Hippocampal formation (tissue), 2 donors: ENCODE measurements at regions not wholly inside any gene's neighbourhood (a gene's known extent, or its start where the extent isn't known, plus 50 kb on each side); places are given as distances from the start of the nearest gene placed in this dataset.

ENCODE experiments used
- DNase-seq, 2 donors: peaks; one replicate each; lab custom pipeline; 2025; lab: John Stamatoyannopoulos, UW

DNA sequence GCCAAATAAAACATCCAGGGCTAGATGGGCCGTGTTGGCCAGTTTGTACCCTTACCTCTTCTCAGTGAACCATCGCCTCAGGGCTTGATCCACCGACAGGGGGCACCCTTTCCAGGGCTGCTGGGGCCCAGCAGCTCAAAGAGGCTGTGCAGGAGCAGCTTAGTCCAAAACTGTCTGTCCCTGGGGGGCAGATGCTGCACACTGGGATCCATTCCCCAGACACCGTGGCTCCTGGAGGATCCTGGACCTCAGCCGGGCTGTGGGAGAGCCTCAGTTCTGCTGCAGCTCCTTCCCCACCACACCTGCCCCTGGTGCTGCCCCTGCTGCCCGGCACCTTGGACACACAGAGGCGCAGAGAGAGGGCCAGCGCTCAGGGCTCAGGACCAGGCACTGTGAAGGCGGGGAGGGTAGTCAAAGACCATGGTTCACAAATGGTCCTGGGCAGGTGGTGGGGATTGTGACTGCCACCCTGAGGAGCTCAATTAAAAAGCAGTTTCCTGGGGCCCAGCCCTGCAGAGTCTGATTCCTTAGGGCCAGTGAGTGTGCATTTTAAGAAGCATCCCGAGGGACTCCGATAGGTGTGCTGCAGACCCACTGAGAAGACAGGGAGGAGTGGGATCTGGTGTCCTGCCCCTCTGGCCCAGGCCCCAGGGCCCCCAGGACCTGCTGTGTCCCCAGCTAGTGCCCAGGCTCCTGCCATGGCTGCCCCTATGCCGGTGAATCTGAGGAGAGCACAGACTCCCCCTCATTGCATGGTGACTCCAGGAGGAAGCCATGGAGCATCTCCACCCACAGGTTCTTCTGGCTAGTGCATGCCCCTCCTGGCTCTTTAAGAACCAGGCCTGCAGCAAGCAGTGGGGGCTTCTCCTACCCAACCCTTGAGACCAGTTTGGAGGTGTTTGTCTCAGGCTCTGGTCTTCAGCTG, 86.5 kb upstream of the PRR20G start:
- DNase-seq = no peak

DNA sequence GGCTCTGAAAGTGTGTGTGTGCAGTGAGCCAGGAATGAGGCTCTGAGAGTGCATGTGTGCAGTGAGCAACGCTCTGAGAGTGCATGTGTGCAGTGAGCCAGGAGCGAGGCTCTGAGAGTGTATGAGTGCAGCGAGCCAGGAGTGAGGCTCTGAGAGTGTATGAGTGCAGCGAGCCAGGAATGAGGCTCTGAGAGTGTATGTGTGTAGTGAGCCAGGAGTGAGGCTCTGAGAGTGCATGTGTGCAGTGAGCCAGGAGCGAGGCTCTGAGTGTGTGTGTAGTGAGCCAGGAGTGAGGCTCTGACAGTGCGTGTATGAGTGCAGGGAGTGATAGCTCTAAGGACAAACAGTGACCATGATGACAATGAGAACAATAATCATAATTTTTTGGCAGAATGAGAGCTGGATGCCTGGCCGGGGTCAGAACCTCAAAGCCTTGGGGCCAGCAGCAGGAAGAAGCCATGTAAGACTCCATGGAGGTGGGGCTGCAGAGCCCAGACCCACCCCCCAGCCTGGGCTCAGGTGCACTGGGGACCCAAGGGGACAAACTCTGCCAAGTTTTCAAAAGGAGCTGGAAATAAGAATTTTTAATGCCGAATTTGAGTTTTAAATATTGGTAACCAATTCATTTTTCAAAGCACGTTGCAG, 85.7 kb upstream of the PRR20G start:
- DNase-seq = no peak

DNA sequence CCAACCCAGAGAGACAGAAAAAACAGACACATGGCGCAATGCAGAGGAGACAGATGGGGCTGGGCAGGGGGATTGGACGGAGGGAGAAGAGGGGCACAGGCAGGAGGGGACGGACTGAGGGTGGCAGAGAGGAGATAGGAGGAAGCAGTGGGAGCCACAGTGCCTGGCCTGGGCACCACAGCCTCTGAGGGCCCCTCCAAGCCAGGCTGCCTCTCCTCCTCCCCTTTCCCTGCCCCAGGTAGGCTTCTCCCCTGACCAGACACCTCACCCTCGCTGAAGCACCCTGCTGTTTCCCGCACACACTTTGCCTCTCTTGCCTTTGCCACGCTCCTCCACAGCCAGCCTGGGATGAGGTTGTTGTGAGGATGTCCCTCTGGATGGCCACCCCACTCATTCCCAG, 84.0 kb upstream of the PRR20G start:
- DNase-seq = no peak

- no peak for DNase-seq
Measured at GRCh38 chr3:127371334-127371733, 83.5 kb upstream of the PRR20G start.

- DNase-seq = no peak
Measured at GRCh38 chr3:127370906-127371305, 83.1 kb upstream of the PRR20G start.

DNA sequence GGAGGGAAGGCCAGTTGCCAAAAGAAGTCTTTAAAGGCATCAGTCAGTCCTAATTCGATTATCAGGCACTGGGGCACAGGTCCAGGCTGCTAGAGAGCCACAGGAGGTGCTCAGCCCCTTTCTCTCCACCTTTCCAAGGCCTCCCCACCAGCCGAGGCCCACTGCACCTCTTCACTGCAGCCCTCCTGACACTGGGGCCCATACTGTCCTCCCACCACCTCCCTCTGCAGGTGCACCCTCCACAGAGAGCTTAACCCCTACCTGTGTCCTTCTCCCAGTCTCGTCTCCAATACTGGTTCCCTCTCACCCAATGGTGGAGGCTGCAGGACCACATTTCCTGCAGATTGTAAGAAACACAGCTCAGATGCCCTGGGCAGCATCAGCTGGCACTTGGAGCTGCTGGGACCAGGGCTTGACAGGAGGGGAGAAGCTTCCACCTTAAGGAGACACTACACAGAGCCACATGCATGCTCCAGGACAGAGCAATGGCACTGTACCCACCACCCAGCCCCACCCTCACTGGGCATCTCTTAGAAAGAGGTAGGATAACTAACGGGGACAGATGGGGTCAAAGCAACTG, 81.6 kb upstream of the PRR20G start:
- DNase-seq = no peak

DNA sequence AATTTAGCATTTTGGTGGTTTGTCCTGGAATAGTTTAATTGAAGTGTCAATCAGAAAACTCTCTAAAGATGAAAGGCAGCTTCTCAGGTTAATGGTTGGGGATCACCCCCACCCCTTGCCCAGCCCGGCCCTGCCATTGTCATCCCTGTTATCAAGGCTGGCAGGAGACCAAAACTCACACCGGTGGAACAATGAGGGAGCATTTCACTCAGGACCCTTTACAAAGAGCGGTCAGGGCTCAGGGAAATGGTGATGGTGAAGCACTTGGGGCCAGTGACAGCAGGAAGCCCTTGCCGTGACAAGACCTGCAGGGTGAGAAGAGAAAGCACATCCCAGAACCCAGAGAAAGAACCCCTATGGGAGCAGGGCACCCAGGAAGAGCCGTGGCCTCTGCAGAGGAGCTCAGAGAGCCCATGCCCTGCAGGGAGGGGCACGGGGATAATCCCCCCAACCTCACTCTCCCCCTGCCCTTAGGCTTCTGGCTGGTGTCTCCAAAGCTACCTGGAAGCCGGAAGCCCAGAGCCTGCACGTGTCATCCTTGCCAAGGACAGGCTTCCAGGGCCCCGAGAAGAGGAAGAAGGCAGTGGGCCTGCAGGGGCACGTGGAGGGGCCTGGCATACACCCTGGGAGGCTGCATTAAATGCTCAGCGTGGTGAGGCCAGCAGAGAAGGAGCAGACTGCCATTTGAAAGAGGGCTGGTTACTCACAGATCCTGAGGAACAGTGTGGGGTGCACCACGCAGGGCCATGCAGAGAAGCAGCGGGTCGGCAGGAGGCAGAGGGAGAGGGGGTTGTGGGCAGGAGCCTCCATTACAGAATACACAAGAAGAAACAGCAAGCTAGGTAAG, 80.6 kb upstream of the PRR20G start:
- DNase-seq = no peak

DNA sequence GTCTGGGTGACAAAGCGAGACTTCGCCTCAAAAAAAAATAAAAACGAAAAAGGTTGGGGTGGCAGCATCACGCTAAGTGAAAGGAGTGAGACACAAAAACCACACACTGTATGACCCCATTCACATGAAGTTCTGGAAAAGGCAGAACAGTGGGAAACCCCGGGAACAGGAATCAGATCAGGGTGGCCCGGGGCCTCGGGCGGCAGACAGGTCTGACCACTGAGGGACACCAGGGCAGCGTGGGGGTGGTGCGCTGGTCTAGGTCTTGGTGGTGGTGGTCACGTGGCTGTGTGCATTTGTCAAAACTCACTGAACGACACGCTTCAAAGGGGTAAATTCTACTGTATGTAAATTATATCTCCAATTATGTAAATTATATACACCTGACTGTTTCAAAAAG, 79.7 kb upstream of the PRR20G start:
- no peak for DNase-seq

DNA sequence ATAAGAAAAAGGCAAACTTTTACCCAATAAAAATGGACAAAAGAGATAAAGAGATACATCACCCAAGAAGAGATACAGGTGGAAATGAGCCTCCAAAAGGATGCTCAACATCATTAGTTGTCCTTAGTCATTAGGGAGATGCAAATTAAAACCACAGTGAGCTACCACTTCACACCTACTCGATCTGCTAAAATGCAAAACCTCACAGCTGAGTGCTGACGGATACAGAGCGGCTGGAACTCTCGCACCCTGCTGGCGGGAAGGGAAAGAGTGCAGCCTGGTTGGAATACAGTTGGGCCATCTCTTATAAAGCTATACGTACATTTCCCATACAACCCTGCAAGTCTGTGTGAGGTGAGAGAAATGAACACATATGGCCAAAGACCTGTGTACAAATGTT, 78.5 kb upstream of the PRR20G start:
- DNase-seq = no peak

- DNase-seq = no peak
Measured at GRCh38 chr3:127365163-127365798, 77.4 kb upstream of the PRR20G start.

GRCh38 chr3:127363891-127364290, 76.0 kb upstream of the PRR20G start:
- no peak for DNase-seq

- DNase-seq = no peak
Measured at GRCh38 chr3:127363171-127363570, 75.3 kb upstream of the PRR20G start.

- no peak for DNase-seq
Measured at GRCh38 chr3:127360647-127361046, 72.8 kb upstream of the PRR20G start.

DNA sequence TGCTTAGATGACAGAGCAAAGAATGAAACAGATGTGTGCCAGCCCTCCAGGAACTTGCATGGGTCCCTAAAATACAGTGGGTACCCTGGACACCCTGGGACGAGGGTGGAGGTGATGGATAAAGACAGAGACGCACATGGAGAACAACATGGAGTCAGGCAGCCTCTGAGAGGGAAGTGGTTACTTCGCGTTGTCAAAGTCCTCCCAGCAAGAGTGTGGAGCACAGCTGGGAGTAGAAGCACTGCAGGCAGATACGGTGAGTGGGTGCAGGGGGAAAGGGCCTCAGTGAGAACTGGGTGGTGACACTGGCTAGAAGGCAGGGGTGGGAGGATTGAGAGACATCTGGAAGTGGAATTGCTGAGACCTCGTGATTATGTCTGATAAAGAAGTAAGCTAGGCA, 70.8 kb upstream of the PRR20G start:
- no peak for DNase-seq

DNA sequence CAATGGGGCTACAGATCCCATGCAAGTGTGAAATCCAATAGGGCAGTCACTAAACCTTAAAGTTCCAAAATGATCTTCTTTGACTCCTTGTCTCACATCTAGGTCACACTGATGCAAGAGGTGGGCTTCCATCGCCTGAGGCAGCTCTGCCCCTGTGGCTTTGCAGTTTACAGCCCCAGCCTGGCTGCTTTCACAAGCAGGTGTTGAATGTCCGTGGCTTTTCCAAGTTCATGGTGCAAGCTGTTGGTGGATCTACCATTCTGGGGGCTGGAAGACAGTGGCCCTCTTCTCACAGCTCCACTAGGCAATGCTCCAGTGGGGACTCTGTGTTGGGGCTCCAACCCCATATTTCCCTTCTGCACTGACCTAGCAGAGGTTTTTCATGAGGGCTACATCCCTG, 68.5 kb upstream of the PRR20G start:
- DNase-seq = no peak

DNA sequence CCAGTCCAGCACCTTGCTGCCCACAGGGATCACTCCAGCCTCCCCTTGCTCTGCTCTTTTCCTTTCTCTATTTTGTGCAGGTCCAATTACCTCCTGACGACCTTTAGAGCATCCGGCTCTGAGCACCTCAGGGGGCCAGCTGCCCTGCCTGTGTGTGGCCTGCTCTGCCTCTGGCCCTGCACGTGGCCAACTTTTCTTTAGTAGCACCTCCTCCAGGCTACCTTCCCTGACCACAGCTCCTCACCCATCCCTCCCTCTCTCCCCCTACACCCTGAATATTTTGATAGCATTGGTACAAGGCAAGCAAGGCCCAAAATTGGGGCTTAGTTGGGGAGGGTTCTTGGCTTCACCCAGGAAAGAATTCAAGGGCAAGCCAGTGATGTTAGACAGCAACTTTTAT, 66.9 kb upstream of the PRR20G start:
- no peak for DNase-seq

- DNase-seq = no peak
Measured at GRCh38 chr3:127352612-127353011, 64.8 kb upstream of the PRR20G start.

- no peak for DNase-seq
Measured at GRCh38 chr3:127351775-127352350, 64.0 kb upstream of the PRR20G start.

- no peak for DNase-seq
Measured at GRCh38 chr3:127351321-127351720, 63.5 kb upstream of the PRR20G start.

GRCh38 chr3:127350172-127351050, 62.6 kb upstream of the PRR20G start:
- DNase-seq = no peak
